Calu3 (cell line): ENCODE measurements at regions not wholly inside any gene's neighbourhood (a gene's known extent, or its start where the extent isn't known, plus 50 kb on each side); places are given as distances from the start of the nearest gene placed in this dataset.

ENCODE experiments used
- BruUV-seq: library from RNA; stranded (reverse); fragments of 400-500 nt; replicated peaks from 2 replicates; lab custom pipeline; 2021; lab: Mats Ljungman, UMichigan
- CTCF ChIA-PET: fragments of 300-600 bp; sonication (Branson Sonifier 250); formaldehyde crosslinking; loops from one replicate; lab custom pipeline; 2022; ENCODE audit warnings: antibody characterized with exemption; lab: Charles Lee
- DNase-seq: peaks from one replicate; pipeline ENCODE4 v3.0.0; 2022
- H3K27ac Mint-ChIP-seq: one replicate; pipeline ENCODE4 v1.8.0; 2022; ENCODE audit warnings: mixed read lengths; ENCODE audit not compliant: unreplicated experiment
- H3K27me3 Mint-ChIP-seq: one replicate; pipeline ENCODE4 v1.8.0; 2022; ENCODE audit warnings: mixed read lengths; ENCODE audit not compliant: unreplicated experiment
- H3K36me3 Mint-ChIP-seq: one replicate; pipeline ENCODE4 v1.8.0; 2022; ENCODE audit warnings: mild to moderate bottlenecking, moderate library complexity, mixed read lengths; ENCODE audit not compliant: insufficient read depth, unreplicated experiment
- H3K4me1 Mint-ChIP-seq: one replicate; pipeline ENCODE4 v1.8.0; 2022; ENCODE audit warnings: mild to moderate bottlenecking, low read depth, mixed read lengths; ENCODE audit not compliant: unreplicated experiment
- H3K4me3 Mint-ChIP-seq: one replicate; pipeline ENCODE4 v1.8.0; 2022; ENCODE audit warnings: mild to moderate bottlenecking, low read depth, moderate library complexity, mixed read lengths; ENCODE audit not compliant: unreplicated experiment
- H3K9me3 Mint-ChIP-seq: one replicate; pipeline ENCODE4 v1.8.0; 2022; ENCODE audit warnings: low read depth, mixed read lengths; ENCODE audit not compliant: unreplicated experiment
- CTCF ChIP-seq: fragments of 200-600 bp; IDR thresholded peaks from one replicate; pipeline ENCODE4 v1.8.0; 2022; ENCODE audit warnings: antibody characterized with exemption; ENCODE audit not compliant: unreplicated experiment
- intact Hi-C: fragments of 100-400 bp; cut with micrococcal nuclease; formaldehyde crosslinking; loops from one replicate; pipeline ENCODE4 v1.10.0; 2022; ENCODE audit not compliant: unreplicated experiment

- intact Hi-C loops: no loop called here
- no peak overlapping the region for H3K4me3 Mint-ChIP-seq
- CTCF ChIA-PET: no interaction called here
- no peak for DNase-seq
- no TSS peak for BruUV-seq
- no peak for TF ChIP-seq CTCF
- no peaks in the 10 kb centered on the region for H3K36me3 Mint-ChIP-seq
- H3K27me3 Mint-ChIP-seq: no peaks in the 10 kb centered on the region
- no peaks in the 10 kb centered on the region for H3K4me1 Mint-ChIP-seq
- H3K9me3 Mint-ChIP-seq: no peaks in the 10 kb centered on the region
- H3K27ac Mint-ChIP-seq: no peak overlapping the region
Measured at GRCh38 chr11:105392556-105392955, 217.3 kb upstream of the GRIA4 start.

GRCh38 chr11:105389952-105390351 lies 219.9 kb upstream of the GRIA4 start:
- no peaks in the 10 kb centered on the region for H3K9me3 Mint-ChIP-seq
- no peaks in the 10 kb centered on the region for H3K36me3 Mint-ChIP-seq
- H3K27me3 Mint-ChIP-seq: no peaks in the 10 kb centered on the region
- H3K4me1 Mint-ChIP-seq: no peaks in the 10 kb centered on the region
- no peak overlapping the region for H3K4me3 Mint-ChIP-seq
- no TSS peak for BruUV-seq
- intact Hi-C loops: no loop called here
- CTCF ChIA-PET: no interaction called here
- DNase-seq: no peak
- TF ChIP-seq CTCF: no peak
- H3K27ac Mint-ChIP-seq: no peak overlapping the region

- Mint-ChIP-seq H3K36me3 (no peaks in the 10 kb centered on the region), H3K9me3 (no peaks in the 10 kb centered on the region), H3K27me3 (no peaks in the 10 kb centered on the region), H3K27ac (no peak overlapping the region), H3K4me1 (no peaks in the 10 kb centered on the region), H3K4me3 (no peak overlapping the region)
- no peak for DNase-seq
- intact Hi-C loops: no loop called here
- no TSS peak for BruUV-seq
- CTCF ChIA-PET: no interaction called here
- TF ChIP-seq CTCF: no peak
Measured at GRCh38 chr11:105388006-105388405, 221.9 kb upstream of the GRIA4 start.

GRCh38 chr11:105381941-105382340 lies 227.9 kb upstream of the GRIA4 start:
- H3K4me3 Mint-ChIP-seq: no peak overlapping the region
- CTCF ChIA-PET: interaction anchor here (1.1 kb wide), 1 partner anchor 1259 kb away, joined by 3 read pairs; no protein-coding TSS in a partner anchor
- BruUV-seq: no TSS peak
- H3K4me1 Mint-ChIP-seq: no peaks in the 10 kb centered on the region
- no peak overlapping the region for H3K27ac Mint-ChIP-seq
- intact Hi-C loops: no loop called here
- DNase-seq: no peak
- no peaks in the 10 kb centered on the region for H3K9me3 Mint-ChIP-seq
- no peak for TF ChIP-seq CTCF
- no peaks in the 10 kb centered on the region for H3K36me3 Mint-ChIP-seq
- H3K27me3 Mint-ChIP-seq: no peaks in the 10 kb centered on the region
